ENCODE measurements at regions not wholly inside any gene's neighbourhood (a gene's known extent, or its start where the extent isn't known, plus 50 kb on each side); places are given as distances from the start of the nearest gene placed in this dataset.
"Not testable (repeated sequence)": the region's sequence is repeated elsewhere in the genome, so short reads cannot be mapped to it uniquely, and the experiment has no call there.

DNA sequence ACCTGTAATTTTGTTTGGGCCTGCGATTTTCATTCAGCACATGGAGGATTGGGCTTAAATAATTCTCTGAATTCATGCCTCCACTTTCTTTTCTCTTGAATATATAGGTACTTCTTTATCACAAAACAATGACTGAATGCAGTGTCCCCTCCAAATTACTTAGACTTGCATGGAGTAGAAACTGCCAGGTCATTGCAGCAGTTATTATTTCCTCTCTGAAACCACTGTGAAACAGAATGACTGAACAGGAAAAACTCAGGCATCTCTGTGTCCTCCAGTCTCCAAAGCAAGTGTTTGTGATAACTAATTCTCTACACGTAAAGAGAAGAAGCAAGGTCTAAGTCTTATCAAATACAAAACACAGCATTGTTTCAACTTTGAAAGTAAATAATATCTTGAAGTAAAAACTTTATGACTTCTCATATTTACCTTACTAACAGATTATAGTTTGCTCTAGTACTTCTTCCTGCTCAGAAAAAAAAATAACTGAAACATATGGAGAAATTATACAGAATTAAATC lies 144.5 kb upstream of the DIAPH2 start:
- DNase-seq: no peak

DNA sequence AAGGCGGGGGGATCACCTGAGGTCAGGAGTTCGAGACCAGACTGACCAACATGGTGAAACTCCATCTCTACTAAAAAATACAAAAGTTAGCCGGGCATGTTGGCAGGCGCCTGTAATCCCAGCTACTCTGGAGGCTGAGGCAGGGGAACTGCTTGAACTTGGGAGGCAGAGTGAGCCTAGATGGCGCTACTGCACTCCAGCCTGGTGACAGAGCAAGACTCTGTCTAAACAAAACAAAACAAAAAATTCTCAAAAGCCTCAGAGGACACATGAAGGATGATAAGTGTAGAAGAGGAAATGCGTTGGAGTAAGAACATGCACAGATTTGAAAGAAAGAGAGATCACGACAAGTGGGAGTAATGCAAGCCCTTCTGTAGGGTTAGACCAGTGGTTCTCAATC lies 138.4 kb upstream of the DIAPH2 start:
- DNase-seq: not testable (repeated sequence)

DNA sequence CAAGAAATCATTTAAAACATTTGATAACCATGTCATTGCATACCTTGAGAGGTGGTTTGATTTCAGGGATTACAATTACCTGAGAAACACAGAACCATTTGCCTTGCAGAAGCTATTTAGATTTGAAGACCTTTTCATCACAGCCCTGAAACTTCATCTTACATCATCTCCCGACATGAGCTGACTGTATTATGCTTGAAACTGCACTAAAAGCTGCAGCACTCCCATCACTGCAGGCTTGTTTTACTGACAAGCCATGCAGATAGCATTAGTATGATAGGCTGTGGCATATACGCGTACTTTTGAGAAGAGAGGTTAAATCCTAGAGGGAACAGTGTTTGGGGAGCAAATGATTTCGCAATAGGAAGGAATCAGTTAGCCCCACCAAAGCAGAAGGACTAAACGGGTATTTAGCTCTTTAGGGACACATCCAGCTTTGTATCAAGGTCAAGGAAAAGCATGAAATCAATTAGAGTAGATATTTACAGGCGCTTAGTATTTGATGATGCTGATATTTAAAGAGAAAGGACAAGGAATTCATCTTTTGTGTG lies 133.2 kb upstream of the DIAPH2 start:
- peak; percentile 17 for DNase-seq

DNA sequence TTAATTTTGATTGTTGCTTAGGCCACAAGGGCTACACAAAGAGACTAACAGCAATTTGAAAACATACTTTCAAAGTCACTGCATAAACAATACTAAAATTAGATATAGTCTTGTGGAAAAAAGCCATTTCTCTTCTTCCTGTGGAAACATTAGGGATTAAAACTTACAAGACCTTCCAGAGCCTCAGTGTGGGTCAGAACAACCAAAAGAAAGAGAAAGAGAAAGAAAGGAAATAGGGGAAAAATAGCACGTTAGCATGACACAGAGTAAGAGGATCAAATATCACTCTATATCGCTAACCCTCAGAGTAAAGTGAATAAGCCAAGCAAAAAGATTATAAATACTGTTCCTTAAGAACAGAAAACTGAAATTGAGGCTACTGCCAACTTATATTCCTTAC lies 127.8 kb upstream of the DIAPH2 start:
- no peak for DNase-seq

DNA sequence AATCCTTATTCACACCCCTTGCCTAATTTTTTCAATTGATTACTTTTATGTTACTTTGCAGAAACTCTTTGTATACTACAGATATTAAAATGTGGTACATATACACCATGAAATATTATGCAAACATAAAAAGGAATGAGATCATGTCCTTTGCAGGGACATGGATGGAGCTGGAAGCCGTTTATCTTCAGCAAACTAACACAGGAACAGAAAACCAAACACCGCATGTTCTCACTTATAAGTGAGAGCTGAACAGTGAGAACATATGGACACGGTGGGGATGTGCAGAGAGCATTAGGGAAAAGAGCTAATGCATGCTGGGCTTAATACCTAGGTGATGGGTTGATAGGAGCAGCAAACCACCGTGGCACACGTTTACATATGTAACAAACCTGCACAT lies 123.5 kb upstream of the DIAPH2 start:
- DNase-seq: not testable (repeated sequence)

DNA sequence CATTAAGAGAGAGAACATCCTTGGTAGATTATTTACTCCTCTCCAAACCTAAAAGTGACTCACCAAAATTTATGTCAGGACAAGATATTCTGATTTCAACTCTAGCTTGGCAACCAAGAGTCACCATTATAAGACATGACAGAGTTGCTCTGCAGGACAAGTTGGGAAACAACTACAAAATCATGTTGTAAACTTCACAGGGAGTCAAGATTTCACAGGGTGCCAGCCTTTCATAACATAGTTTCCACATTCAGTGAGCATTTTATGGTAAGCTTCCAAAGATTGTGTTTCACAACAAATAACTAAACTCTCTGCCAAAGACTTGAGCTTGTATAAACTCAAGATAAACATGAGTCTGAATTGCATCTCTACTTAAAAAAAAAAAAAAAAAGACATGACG lies 121.0 kb upstream of the DIAPH2 start:
- DNase-seq: peak; percentile 13

DNA sequence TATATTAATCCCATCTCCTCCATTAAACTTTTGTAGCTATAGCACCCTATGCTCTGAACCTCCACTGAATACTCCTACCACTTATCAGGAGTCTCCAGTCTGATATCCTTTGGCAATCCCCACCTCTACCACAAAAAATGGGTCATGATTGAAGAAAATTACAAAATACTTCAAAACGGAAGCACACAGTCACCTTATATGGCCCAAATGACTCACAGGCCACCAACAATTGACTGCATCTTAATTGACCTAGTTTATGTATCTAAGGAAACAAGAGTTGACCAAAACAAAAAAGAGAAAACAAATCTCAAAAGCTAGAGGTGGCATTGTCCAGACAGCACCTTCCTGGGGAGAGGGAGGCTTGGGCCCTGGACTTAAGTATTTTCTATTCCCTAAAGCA lies 120.0 kb upstream of the DIAPH2 start:
- DNase-seq: no peak

DNA sequence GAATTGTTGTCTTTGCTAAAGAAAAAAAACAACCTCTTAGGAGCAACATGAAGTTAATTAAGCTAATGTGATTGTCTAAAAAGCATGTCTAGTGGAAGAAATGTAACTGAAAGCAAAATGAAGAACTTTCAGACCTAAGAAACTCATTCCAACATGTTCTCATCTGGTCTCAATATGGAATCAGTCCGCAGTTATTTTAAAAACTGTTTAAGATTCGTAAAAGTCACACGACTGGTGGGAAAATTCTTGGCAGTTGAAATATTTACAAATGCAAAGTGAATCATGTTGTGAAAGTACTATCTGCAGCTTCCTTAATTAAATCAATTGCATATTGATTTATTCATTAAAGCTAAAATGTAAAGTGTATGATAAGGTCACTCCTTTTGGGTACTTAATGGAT lies 117.8 kb upstream of the DIAPH2 start:
- no peak for DNase-seq

DNA sequence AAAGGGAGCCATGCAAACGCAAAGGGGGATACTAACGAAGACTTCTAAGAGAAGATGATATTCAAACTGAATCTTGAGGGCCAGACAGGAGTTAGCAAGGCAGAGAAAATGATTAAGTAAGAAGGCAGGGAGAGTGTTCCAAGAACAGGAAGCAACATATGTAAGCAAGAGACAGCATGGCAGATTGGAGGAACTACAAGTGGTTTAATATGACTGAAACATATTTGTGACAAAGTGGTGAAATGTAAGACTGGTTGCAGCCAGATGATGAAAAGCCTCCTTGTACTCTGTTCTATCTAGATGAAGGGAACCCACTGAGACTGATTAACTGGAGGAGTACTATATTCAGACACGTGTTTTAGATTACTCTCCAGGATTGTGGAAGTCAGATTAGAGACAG lies 116.6 kb upstream of the DIAPH2 start:
- no peak for DNase-seq

DNA sequence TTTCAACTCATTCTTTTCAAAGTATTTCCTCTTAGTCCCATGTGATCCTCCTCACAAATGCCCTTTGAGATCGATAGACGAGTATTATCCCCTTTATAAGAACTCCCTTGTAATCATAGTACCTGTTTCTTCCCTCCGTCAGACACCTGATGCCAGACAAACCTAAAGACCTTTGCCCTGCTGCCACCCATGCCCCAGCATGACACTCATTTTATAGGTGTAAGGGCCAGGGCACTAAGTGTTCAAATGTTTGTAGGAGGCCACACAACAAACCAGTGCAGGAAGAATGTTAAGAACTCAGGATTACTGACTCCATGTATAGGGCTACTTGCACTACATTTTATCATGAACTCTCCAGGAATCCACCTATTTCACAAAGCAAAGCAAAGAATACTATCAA lies 115.6 kb upstream of the DIAPH2 start:
- DNase-seq: no peak

DNA sequence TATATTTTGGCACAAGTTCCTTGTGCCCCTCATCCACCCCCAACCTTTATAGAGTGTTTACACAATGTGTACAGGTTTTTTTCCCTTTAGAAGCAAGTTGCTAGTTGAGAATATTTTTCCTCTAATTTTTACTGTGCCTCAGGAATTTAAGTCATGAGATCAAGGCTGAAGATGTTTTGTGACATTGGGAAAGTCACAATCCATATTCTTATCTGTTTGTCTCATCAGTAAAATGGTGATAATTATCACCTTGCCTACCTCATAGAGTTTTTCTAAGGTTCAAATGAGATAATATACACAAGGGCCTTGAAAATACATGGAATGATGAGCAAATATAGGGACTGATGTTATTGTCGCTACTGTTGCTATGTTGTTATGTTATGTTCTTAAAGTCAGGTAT lies 109.6 kb upstream of the DIAPH2 start:
- DNase-seq: no peak

DNA sequence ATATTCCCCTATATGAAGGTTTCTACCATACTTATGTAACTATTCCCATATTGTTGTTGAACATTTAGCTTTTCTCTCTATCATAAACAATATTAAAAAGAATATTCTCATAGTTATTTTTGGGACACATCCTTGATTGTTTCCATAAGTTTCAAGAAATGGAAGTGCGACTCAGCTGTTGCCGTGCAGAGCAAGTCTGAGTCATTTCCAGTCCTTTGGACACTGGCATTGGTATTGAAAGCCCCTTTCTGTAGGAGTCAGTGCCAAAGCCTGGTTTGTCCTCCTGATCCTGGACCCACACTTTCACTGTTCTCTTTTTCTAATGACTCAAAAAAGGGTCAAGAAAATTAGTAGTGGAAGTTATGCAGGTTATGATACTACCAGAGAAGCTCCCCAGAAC lies 108.3 kb upstream of the DIAPH2 start:
- DNase-seq: no peak

DNA sequence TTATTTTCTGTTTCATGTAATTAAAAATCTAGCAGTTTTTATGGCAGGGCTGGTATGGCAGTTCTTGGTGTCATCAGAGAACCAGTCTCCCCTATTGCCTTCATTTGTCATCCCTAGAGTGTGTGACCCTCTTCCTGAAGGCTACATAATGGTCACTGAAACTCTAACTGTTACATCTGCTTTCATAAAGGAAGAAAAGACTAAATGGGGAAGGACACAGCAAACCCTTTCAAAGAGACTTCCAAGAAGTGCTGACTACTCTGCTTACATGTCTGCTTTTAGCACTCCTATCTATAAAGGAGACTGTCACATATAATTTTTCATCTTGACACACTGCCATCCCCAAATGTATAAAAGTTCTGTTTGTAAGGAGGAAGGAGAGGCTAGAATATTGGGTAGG lies 105.9 kb upstream of the DIAPH2 start:
- DNase-seq: no peak

DNA sequence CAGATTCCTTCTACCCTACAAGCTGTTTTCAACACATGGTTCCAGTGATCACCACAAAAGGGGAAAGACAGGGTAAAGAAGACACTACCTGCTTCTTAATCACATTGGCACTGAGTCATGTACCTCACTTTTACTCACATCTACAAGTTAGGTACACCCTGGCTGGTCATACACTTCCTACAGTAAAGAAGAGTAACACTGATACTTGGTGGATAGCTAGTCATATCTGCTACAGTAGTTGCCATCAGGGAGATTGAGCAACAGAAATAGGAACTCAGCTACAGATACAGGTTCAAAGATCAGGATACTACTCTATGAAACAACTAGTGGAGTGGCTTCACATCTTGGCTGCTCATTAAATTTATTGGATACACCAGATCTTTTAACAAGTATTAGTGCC lies 105.4 kb upstream of the DIAPH2 start:
- DNase-seq: no peak

DNA sequence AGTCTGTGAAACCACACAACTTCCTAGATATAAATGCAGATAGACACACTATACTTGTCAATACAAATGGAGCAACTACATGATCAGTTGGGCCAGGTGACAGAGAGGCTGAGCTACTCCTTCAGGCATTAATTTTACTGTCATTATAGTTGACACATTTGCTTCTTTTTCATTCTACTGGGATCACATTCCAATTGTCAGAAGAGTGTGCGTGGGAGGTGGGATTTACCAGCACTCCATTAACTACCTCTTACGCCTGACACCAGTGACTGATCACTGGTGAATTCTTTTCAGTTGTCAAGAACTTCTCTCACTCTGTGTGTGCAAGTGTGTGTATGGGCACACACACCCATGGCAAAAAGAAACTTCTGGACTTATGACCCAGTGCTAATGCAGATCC lies 94.2 kb upstream of the DIAPH2 start:
- no peak for DNase-seq

DNA sequence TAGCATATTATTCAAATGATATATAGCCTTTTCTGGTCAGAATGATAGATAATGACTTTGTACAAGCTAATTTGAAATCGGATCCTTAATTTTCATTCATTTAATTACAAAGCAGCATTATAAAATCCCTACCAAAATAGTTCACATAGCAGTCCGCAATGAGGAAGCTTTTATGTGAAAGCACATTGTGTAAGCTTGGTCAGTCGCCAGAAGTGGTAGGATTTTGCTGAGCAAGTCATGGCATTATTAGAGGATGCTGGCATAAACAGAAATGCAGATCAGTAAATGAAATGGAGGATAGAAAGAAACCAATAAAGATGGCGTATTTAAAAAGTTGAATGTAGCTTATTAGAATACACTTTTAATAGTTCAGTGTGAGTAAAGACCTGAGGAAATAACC lies 93.2 kb upstream of the DIAPH2 start:
- DNase-seq: no peak

DNA sequence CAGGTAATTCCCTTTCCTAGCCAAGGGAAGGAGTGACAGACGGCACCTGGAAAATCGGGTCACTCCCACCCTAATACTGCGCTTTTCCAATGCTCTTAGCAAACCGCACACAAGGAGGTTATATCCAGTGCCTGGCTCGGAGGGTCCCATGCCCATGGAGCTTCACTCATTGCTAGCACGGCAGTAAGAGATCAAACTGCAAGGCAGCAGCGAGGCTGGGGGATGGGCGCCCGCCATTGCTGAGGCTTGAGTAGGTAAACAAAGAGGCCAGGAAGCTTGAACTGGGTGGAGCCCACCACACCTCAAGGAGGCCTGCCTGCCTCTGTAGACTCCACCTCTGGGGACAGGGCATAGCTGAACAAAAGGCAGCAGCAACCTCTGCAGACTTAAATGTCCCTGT lies 86.8 kb upstream of the DIAPH2 start:
- DNase-seq: not testable (repeated sequence)

DNA sequence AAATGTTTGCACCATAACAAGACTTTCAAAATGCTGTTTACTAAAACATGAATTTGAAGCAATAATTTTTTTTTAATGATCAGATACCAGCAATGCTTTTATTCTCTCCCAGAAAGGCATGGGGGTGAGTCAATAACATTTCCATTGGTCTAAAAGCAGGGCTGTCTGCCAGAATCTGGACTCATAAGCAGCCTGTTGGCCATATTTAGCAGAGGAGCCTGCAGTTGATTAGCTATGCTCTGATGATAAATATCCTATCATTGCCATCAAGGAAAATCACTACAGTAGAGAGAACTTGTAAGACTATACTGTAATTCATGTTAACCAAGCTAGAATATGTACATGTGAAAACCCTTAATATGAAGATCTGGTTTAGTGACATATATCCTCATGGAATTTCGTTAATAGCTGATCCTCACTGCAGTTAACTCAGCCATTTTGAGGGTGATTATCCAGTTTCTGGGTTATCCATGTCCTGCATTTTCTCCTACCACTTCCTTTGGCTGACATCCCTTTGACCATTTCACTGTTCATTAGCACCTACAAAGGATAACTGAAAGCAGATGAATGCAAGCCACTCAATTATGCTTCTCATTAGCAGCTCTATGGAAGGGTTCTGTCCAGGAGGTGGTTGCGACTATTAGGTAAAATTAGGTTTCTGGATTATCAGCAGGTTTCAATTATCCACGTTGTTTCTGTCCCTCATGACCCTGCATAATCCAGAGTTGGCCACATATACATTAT lies 72.9 kb upstream of the DIAPH2 start:
- DNase-seq: peak; percentile 1

DNA sequence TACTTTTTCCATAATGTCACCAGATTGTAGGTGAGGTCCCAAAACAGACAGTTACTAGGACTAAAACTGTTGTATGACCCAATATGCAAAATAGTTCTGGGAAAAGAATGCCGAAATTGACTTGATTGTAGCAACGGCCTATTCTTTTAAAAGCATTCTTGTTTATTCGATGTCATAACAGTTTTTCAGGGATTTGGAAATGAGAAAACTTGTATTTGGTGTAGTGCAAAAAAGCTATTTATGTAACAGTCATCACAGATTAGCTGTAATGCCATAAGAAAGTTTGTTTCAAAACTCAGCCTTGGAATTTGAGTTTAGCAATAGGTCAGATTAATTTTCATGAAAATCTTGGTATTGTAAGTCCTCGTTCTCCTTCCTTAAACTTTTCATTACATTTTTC lies 69.2 kb upstream of the DIAPH2 start:
- no peak for DNase-seq

DNA sequence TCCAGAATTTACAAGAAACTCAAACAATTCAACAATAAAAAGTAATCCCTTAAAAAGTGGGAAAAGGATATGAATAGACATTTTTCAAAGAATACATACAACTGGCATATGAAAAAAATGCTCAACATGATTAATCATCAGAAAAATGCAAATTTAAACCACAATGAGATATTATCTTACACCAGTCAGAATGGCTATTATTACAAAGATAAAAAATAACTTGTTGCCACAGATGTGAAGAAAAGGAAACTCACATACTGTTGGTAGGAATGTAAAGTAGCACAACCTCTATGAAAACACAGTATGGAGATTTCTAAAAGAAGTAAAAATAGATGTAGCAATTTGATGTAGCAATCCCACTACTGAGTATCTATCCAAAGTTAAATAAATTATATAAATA lies 65.1 kb upstream of the DIAPH2 start:
- DNase-seq: no peak

DNA sequence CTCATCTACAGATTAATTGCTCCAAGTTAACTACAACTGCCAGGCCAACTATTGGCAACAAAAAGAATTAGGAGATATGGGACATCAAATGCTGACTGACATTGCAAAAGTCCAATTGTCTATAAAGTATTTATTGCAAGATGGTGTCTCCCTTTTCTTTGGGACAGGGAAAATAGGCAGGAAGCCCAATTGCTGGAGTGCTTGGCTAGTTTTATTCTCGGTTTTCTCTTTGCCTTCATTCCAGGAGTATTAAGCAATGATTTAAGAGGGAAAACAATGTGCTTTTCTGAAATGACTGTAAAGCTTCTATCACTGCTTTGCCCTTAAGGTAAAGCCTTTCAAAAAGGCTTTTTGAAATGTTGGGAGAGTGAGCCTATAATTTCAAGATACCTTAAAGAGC lies 62.8 kb upstream of the DIAPH2 start:
- DNase-seq: no peak

Measured in eye (tissue), 1 donor.